ENCODE measurements at regions not wholly inside any gene's neighbourhood (a gene's known extent, or its start where the extent isn't known, plus 50 kb on each side); places are given as distances from the start of the nearest gene placed in this dataset.

- DNase-seq (ENCODE audit: low read depth) = no peak
- TF ChIP-seq CTCF (conservative IDR thresholded peaks at IDR 0.05; ENCODE audit: low read depth, low read length) = no peak
- H3K4me3 ChIP-seq (ENCODE audit: low read length) = no peak overlapping the region
Measured at GRCh38 chr16:79355600-79356358, 244.8 kb downstream of the MAF start.

GRCh38 chr16:79351927-79352326 is 248.6 kb downstream of the MAF start:
- TF ChIP-seq CTCF (conservative IDR thresholded peaks at IDR 0.05; ENCODE audit: low read depth, low read length) = no peak
- no peak for DNase-seq (ENCODE audit: low read depth)

GRCh38 chr16:79349803-79350202 is 250.7 kb downstream of the MAF start:
- no peak for TF ChIP-seq CTCF (conservative IDR thresholded peaks at IDR 0.05; ENCODE audit: low read depth, low read length)
- H3K4me3 ChIP-seq (ENCODE audit: low read length) = no peak overlapping the region
- no peak for DNase-seq (ENCODE audit: low read depth)

More at GRCh38 chr16:79351927-79352326, 248.6 kb downstream of the MAF start:
- H3K4me3 ChIP-seq (ENCODE audit: low read length) = no peak overlapping the region

- DNase-seq (ENCODE audit: low read depth) = no peak
- TF ChIP-seq CTCF (conservative IDR thresholded peaks at IDR 0.05; ENCODE audit: low read depth, low read length) = no peak
- H3K4me3 ChIP-seq (ENCODE audit: low read length) = no peak overlapping the region
Measured at GRCh38 chr16:79348521-79349306, 251.8 kb downstream of the MAF start.

- TF ChIP-seq CTCF (conservative IDR thresholded peaks at IDR 0.05; ENCODE audit: low read depth, low read length) = no peak
- H3K4me3 ChIP-seq (ENCODE audit: low read length) = no peak overlapping the region
- no peak for DNase-seq (ENCODE audit: low read depth)
Measured at GRCh38 chr16:79347277-79347676, 253.3 kb downstream of the MAF start.

GRCh38 chr16:79339863-79340262 is 260.7 kb downstream of the MAF start:
- no peak for TF ChIP-seq CTCF (conservative IDR thresholded peaks at IDR 0.05; ENCODE audit: low read depth, low read length)
- no peak overlapping the region for H3K4me3 ChIP-seq (ENCODE audit: low read length)
- peak; percentile 11 for DNase-seq (ENCODE audit: low read depth)

Data from retinal pigment epithelial cell (primary cell).